GM12878 (cell line): ENCODE measurements at regions not wholly inside any gene's neighbourhood (a gene's known extent, or its start where the extent isn't known, plus 50 kb on each side); places are given as distances from the start of the nearest gene placed in this dataset.

Experiments used
- ATAC-seq: fragments of 200-7000 bp; cut with Tn5 transposase; 3 replicates; pipeline ENCODE4 v1.9.1; 2020; ENCODE audit warnings: mild to moderate bottlenecking, moderate library complexity
- BruUV-seq: library from RNA; stranded (reverse); fragments of 400-500 nt; replicated peaks from 2 replicates; lab custom pipeline; 2021; lab: Mats Ljungman, UMichigan
- CTCF ChIA-PET: fragments of 300-600 bp; sonication (Branson Sonifier 250); formaldehyde crosslinking; extraction: SDS; loops from one replicate; lab custom pipeline; 2021; ENCODE audit warnings: inconsistent platforms; lab: Yijun Ruan, JAX
- POLR2A ChIA-PET: fragments of 350-600 bp; formaldehyde crosslinking; extraction: SDS; loops from one replicate; lab custom pipeline; 2021; ENCODE audit warnings: inconsistent platforms; lab: Charles Lee
- RAD21 ChIA-PET: fragments of 300-600 bp; sonication (Branson Sonifier 250); formaldehyde crosslinking; loops from one replicate; lab custom pipeline; 2023; ENCODE audit warnings: antibody characterized with exemption; ENCODE audit not compliant: unreplicated experiment; lab: Charles Lee
- SMC1A ChIA-PET: fragments of 300-600 bp; sonication (Branson Sonifier 250); formaldehyde crosslinking; loops from one replicate; lab custom pipeline; 2023; ENCODE audit not compliant: unreplicated experiment, uncharacterized antibody; lab: Charles Lee
- DNase-seq: peaks from one replicate; pipeline ENCODE4 v3.0.0-alpha.2; 2011; ENCODE audit warnings: low read depth, low spot score
- FAIRE-seq: peaks from 3 replicates; lab custom pipeline; 2011; peaks lifted over from hg19 to GRCh38; lab: Jason Lieb, UNC
- H2AFZ ChIP-seq: 2 replicates; pipeline ENCODE4 v1.6.0; 2011; ENCODE audit warnings: low read depth, low read length, control low read depth; ENCODE audit not compliant: control insufficient read depth
- H3K27ac ChIP-seq: 2 replicates; pipeline ENCODE4 v1.5.1; 2011; ENCODE audit warnings: control low read depth; ENCODE audit not compliant: control insufficient read depth, insufficient read depth
- H3K27me3 ChIP-seq, 2 experiments: replicated peaks in 1 of 2; 2 replicates each; pipeline versions ENCODE4 v1.6.0 to v1.6.1; 2011; ENCODE audit warnings: low read length in 1 of 2; ENCODE audit not compliant: control insufficient read depth in 2 of 2, insufficient read depth in 2 of 2
- H3K36me3 ChIP-seq, 2 experiments: 2 replicates each; pipeline ENCODE4 v1.5.1; 2011; ENCODE audit warnings: low read length in 1 of 2; ENCODE audit not compliant: control insufficient read depth in 2 of 2, insufficient read depth in 2 of 2
- H3K4me1 ChIP-seq: 2 replicates; pipeline ENCODE4 v1.6.1; 2011; ENCODE audit warnings: mild to moderate bottlenecking, low read length, moderate library complexity, mixed read lengths; ENCODE audit not compliant: control insufficient read depth, insufficient read depth
- H3K4me2 ChIP-seq: 2 replicates; pipeline ENCODE4 v1.6.0; 2011; ENCODE audit warnings: control low read depth; ENCODE audit not compliant: control insufficient read depth, insufficient read depth
- H3K4me3 ChIP-seq: fragments of 200-600 bp; sonication (generic); 2 replicates; pipeline ENCODE4 v1.5.1; 2016
- H3K79me2 ChIP-seq: 2 replicates; pipeline ENCODE4 v1.6.0; 2011; ENCODE audit warnings: low read length; ENCODE audit not compliant: control insufficient read depth, insufficient read depth
- H3K9ac ChIP-seq: 2 replicates; pipeline ENCODE4 v1.8.0; 2011; ENCODE audit warnings: low read length, control low read depth, mixed read lengths; ENCODE audit not compliant: control insufficient read depth, insufficient read depth
- H3K9me3 ChIP-seq: replicated peaks from 3 replicates; pipeline ENCODE4 v1.5.1; 2011; ENCODE audit warnings: mild to moderate bottlenecking, low read length; ENCODE audit not compliant: control insufficient read depth, insufficient read depth
- H4K20me1 ChIP-seq: 2 replicates; pipeline ENCODE4 v1.6.0; 2011; ENCODE audit not compliant: control insufficient read depth, insufficient read depth
- BCL11A ChIP-seq: IDR thresholded peaks from 2 replicates; pipeline ENCODE4 v1.6.1; 2011; ENCODE audit warnings: low read depth, low read length
- NFYB ChIP-seq: IDR thresholded peaks from 2 replicates; pipeline ENCODE4 v1.6.1; 2011; ENCODE audit warnings: low read depth, mild to moderate bottlenecking, low read length, improper control_type of control experiment, moderate library complexity; ENCODE audit not compliant: insufficient read depth
- NR2C1 ChIP-seq: fragments of 450-650 bp; IDR thresholded peaks from 2 replicates; pipeline ENCODE4 v1.6.1; 2017; ENCODE audit warnings: antibody characterized with exemption, mild to moderate bottlenecking, moderate library complexity
- SREBF2 ChIP-seq: IDR thresholded peaks from 2 replicates; pipeline ENCODE4 v1.6.1; 2012; ENCODE audit warnings: mild to moderate bottlenecking, low read length
- TAF1 ChIP-seq: IDR thresholded peaks from 2 replicates; pipeline ENCODE4 v1.6.1; 2011; ENCODE audit warnings: mild to moderate bottlenecking, low read depth, low read length, borderline replicate concordance
- WGBS: methylation state at CpG from one replicate; pipeline ENCODE4 v1.1.6; 2016; ENCODE audit warnings: low lambda C conversion rate; ENCODE audit not compliant: insufficient replicate concordance, insufficient coverage; ENCODE audit errors: missing lambda C conversion rate; 5-methylcytosine and 5-hydroxymethylcytosine counted together
- in situ Hi-C: fragments of 300-500 bp; cut with MboI; formaldehyde crosslinking; loops from 9 replicates; pipeline ENCODE4 v1.14.3; 2018; ENCODE audit warnings: mixed read lengths
- intact Hi-C: fragments of 100-400 bp; cut with micrococcal nuclease; formaldehyde crosslinking; loops from one replicate; pipeline ENCODE4 v1.14.2; 2022; ENCODE audit not compliant: unreplicated experiment
- TF ChIP-seq, protein P1 (sequence below): fragments of 450-650 bp; IDR thresholded peaks from 2 replicates; pipeline ENCODE4 v1.6.1; 2016; ENCODE audit warnings: mild to moderate bottlenecking, moderate library complexity, borderline replicate concordance
- TF ChIP-seq, protein P2 (sequence below): fragments of 450-650 bp; IDR thresholded peaks from 2 replicates; pipeline ENCODE4 v1.6.1; 2016; ENCODE audit warnings: mild to moderate bottlenecking

DNA sequence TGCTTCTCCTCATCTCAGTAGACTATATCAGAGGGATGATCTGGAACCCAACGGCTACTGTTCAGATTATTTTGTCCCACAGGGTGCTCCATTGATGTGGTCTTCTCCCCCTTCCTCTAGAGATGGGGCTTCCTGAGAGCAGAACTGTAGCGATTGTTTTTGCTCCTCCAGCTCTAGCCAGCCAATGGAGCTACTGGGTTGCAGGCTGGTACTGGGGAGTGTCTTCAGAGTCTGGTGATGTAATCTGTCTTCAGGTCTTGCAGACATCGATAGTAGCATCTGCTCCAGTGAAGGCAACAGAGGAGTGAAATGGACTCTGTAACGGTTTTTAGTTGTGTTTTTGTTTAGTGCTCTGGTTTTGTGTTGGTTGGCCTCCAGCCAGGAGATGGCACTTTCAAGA lies 621.9 kb downstream of the RNF144A start:
- ATAC-seq, result no peak
- FAIRE-seq, result no peak
- WGBS, result 10% methylated on average over 4 of the region's 4 CpGs
- intact Hi-C loops (no loop called here), in situ Hi-C loops (no loop called here)
- Histone ChIP-seq H3K4me3 (no peak overlapping the region), H3K4me1 (no peaks in the 10 kb centered on the region), H2AFZ (no peak overlapping the region), H3K4me2 (no peak overlapping the region), H3K9me3 (no peaks in the 10 kb centered on the region; the same call in 2 of the 3 replicates), H3K27ac (no peak overlapping the region), H3K79me2 (no peaks in the 10 kb centered on the region), H3K9ac (no peak overlapping the region), H3K36me3 (no peaks in the 10 kb centered on the region), H4K20me1 (no peaks in the 10 kb centered on the region), H3K27me3 (no peaks in the 10 kb centered on the region)
- SMC1A ChIA-PET, result interaction anchor here (0.8 to 1.4 kb wide), 6 partner anchors 7 to 18 kb away, joined by 3 to 5 read pairs (median 3); no protein-coding TSS in a partner anchor
- BruUV-seq, result no TSS peak
- POLR2A ChIA-PET, result no interaction called here
- RAD21 ChIA-PET, result no interaction called here
- no peak for DNase-seq
- CTCF ChIA-PET, result interaction anchor here (1.4 kb wide), 1 partner anchor 28 kb away, joined by 5 read pairs; no protein-coding TSS in a partner anchor
- TF ChIP-seq NR2C1 (no peak), NFYB (no peak), SREBF2 (no peak), BCL11A (no peak), TAF1 (no peak)
- TF ChIP-seq, protein P1, sequence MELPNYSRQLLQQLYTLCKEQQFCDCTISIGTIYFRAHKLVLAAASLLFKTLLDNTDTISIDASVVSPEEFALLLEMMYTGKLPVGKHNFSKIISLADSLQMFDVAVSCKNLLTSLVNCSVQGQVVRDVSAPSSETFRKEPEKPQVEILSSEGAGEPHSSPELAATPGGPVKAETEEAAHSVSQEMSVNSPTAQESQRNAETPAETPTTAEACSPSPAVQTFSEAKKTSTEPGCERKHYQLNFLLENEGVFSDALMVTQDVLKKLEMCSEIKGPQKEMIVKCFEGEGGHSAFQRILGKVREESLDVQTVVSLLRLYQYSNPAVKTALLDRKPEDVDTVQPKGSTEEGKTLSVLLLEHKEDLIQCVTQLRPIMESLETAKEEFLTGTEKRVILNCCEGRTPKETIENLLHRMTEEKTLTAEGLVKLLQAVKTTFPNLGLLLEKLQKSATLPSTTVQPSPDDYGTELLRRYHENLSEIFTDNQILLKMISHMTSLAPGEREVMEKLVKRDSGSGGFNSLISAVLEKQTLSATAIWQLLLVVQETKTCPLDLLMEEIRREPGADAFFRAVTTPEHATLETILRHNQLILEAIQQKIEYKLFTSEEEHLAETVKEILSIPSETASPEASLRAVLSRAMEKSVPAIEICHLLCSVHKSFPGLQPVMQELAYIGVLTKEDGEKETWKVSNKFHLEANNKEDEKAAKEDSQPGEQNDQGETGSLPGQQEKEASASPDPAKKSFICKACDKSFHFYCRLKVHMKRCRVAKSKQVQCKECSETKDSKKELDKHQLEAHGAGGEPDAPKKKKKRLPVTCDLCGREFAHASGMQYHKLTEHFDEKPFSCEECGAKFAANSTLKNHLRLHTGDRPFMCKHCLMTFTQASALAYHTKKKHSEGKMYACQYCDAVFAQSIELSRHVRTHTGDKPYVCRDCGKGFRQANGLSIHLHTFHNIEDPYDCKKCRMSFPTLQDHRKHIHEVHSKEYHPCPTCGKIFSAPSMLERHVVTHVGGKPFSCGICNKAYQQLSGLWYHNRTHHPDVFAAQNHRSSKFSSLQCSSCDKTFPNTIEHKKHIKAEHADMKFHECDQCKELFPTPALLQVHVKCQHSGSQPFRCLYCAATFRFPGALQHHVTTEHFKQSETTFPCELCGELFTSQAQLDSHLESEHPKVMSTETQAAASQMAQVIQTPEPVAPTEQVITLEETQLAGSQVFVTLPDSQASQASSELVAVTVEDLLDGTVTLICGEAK, result no peak
- TF ChIP-seq, protein P2, sequence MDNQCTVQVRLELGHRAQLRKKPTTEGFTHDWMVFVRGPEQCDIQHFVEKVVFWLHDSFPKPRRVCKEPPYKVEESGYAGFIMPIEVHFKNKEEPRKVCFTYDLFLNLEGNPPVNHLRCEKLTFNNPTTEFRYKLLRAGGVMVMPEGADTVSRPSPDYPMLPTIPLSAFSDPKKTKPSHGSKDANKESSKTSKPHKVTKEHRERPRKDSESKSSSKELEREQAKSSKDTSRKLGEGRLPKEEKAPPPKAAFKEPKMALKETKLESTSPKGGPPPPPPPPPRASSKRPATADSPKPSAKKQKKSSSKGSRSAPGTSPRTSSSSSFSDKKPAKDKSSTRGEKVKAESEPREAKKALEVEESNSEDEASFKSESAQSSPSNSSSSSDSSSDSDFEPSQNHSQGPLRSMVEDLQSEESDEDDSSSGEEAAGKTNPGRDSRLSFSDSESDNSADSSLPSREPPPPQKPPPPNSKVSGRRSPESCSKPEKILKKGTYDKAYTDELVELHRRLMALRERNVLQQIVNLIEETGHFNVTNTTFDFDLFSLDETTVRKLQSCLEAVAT, result no peak
